ENCODE measurements at regions not wholly inside any gene's neighbourhood (a gene's known extent, or its start where the extent isn't known, plus 50 kb on each side); places are given as distances from the start of the nearest gene placed in this dataset.
A peak's percentile ranks its signal among the peaks of the same experiment; 100 is the strongest.

DNA sequence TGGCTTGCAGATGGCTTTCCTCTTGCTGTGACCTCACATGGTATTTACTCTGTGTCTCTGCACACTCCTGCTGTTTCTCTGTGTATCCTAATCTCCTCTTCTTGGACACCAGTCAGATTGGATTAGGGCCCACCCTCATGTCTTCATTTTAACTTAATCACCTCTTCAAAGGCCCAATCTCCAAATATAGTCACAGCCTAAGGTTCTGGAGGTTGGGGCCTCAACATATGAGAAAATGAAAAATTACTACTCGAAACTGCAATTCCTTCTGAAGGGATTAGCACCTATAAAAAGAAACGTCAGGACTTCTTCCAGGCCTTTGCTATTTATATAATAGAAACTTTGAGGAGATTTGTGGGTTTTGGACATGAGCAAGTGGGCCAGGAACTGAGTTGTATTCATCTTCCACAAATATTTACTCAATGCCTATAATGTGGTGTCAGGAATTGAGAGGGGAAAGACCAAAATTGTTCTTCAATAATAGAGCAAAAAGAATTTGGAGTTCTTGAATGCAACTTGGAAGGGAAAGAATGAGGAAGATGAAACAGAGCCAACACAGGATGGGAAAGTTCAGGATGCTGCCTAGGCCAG is 270.0 kb upstream of the FN1 start:
- H3K9me2 ChIP-seq (replicated peaks; ENCODE audit: low read length), result 0 out of 2 replicates have a peak, but pooled peaks cover 5% of the 10 kb centered on the region
- peak overlapping the region; percentile 84 for H3K27ac ChIP-seq (ENCODE audit: low read length)
- peak overlapping the region; percentile 23 for H3K9ac ChIP-seq (ENCODE audit: low read length)
- H3K27me3 ChIP-seq (ENCODE audit: low read length), result no peaks in the 10 kb centered on the region
- peak overlapping the region; percentile 59 for H3K4me2 ChIP-seq (ENCODE audit: low read length)
- no peak overlapping the region; the same call in 1 of the 2 replicates for H3K4me3 ChIP-seq (ENCODE audit: low read length)
- TF ChIP-seq EZH2 (IDR thresholded peaks at IDR 0.05; ENCODE audit: low read length, unreplicated experiment), result no peak
- no peak for TF ChIP-seq EZH2phosphoT487 (IDR thresholded peaks at IDR 0.05; ENCODE audit: borderline replicate concordance, low read length)
- TF ChIP-seq, protein P1, sequence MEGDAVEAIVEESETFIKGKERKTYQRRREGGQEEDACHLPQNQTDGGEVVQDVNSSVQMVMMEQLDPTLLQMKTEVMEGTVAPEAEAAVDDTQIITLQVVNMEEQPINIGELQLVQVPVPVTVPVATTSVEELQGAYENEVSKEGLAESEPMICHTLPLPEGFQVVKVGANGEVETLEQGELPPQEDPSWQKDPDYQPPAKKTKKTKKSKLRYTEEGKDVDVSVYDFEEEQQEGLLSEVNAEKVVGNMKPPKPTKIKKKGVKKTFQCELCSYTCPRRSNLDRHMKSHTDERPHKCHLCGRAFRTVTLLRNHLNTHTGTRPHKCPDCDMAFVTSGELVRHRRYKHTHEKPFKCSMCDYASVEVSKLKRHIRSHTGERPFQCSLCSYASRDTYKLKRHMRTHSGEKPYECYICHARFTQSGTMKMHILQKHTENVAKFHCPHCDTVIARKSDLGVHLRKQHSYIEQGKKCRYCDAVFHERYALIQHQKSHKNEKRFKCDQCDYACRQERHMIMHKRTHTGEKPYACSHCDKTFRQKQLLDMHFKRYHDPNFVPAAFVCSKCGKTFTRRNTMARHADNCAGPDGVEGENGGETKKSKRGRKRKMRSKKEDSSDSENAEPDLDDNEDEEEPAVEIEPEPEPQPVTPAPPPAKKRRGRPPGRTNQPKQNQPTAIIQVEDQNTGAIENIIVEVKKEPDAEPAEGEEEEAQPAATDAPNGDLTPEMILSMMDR (conservative IDR thresholded peaks at IDR 0.05; ENCODE audit: low read depth, low read length), result no peak
- ATAC-seq (peak; percentile 80), DNase-seq (peak; percentile 71)
- no peaks in the 10 kb centered on the region for H4K20me1 ChIP-seq (ENCODE audit: low read length)
- intact Hi-C loops (cut with micrococcal nuclease), result loop anchor here (1.0 to 2.0 kb wide), 3 partner anchors 45 to 212 kb away; no protein-coding TSS in a partner anchor
- H3K79me2 ChIP-seq (ENCODE audit: low read length), result no peaks in the 10 kb centered on the region
- H3K9me3 ChIP-seq (ENCODE audit: low read length), result no peaks in the 10 kb centered on the region
- peaks cover 47% of the 10 kb centered on the region for H3K4me1 ChIP-seq (ENCODE audit: insufficient read depth, low read length)
- H3K36me3 ChIP-seq (ENCODE audit: low read depth, low read length), result no peaks in the 10 kb centered on the region
- peak overlapping the region; percentile 40; the same call in 1 of the 2 replicates for H2AFZ ChIP-seq (ENCODE audit: low read length)
- ChIA-PET POLR2A (ENCODE audit: unreplicated experiment) (no interaction called here), CTCF (no interaction called here)
- peaks cover 10% of the 10 kb centered on the region for H3F3A ChIP-seq (ENCODE audit: low read length, unreplicated experiment)
- BruUV-seq (replicated peaks), result no TSS peak

GRCh38 chr2:215705281-215705680 is 269.4 kb upstream of the FN1 start:
- Histone ChIP-seq H3K9ac (ENCODE audit: low read length) (peak overlapping the region; percentile 23), H3K36me3 (ENCODE audit: low read depth, low read length) (no peaks in the 10 kb centered on the region), H3K9me2 (replicated peaks; ENCODE audit: low read length) (0 out of 2 replicates have a peak, but pooled peaks cover 5% of the 10 kb centered on the region), H3K79me2 (ENCODE audit: low read length) (no peaks in the 10 kb centered on the region), H3K4me1 (ENCODE audit: insufficient read depth, low read length) (peaks cover 47% of the 10 kb centered on the region), H3K27ac (ENCODE audit: low read length) (peak overlapping the region; percentile 84), H4K20me1 (ENCODE audit: low read length) (no peaks in the 10 kb centered on the region), H3F3A (ENCODE audit: low read length, unreplicated experiment) (peaks cover 13% of the 10 kb centered on the region), H2AFZ (ENCODE audit: low read length) (peak overlapping the region; percentile 40; the same call in 1 of the 2 replicates), H3K27me3 (ENCODE audit: low read length) (no peaks in the 10 kb centered on the region), H3K9me3 (ENCODE audit: low read length) (no peaks in the 10 kb centered on the region), H3K4me2 (ENCODE audit: low read length) (peak overlapping the region; percentile 59), H3K4me3 (ENCODE audit: low read length) (no peak overlapping the region; the same call in 1 of the 2 replicates)
- ChIA-PET CTCF (no interaction called here), POLR2A (ENCODE audit: unreplicated experiment) (no interaction called here)
- intact Hi-C loops (cut with micrococcal nuclease), result no loop called here
- BruUV-seq (replicated peaks), result no TSS peak
- ATAC-seq, result no peak
- DNase-seq, result no peak
- TF ChIP-seq EZH2 (IDR thresholded peaks at IDR 0.05; ENCODE audit: low read length, unreplicated experiment) (no peak), EZH2phosphoT487 (IDR thresholded peaks at IDR 0.05; ENCODE audit: borderline replicate concordance, low read length) (no peak)
- TF ChIP-seq, protein P1 (conservative IDR thresholded peaks at IDR 0.05; ENCODE audit: low read depth, low read length), result no peak
